Parathyroid adenoma (tissue), 2 donors: ENCODE measurements at regions not wholly inside any gene's neighbourhood (a gene's known extent, or its start where the extent isn't known, plus 50 kb on each side); places are given as distances from the start of the nearest gene placed in this dataset.

Source experiments
- H2AFZ ChIP-seq: fragments of 300-600 bp; sonication (generic); one replicate; pipeline ENCODE4 v1.7.0; 2017; ENCODE audit warnings: antibody characterized with exemption, mild to moderate bottlenecking
- H3K27ac ChIP-seq: fragments of 300-600 bp; sonication (generic); one replicate; pipeline ENCODE4 v1.7.0; 2017
- H3K27me3 ChIP-seq: fragments of 300-600 bp; sonication (generic); one replicate; pipeline ENCODE4 v1.7.0; 2017; ENCODE audit warnings: low read length; ENCODE audit not compliant: control insufficient read depth, insufficient read depth
- H3K36me3 ChIP-seq: fragments of 300-600 bp; sonication (generic); one replicate; pipeline ENCODE4 v1.7.0; 2017; ENCODE audit warnings: low read length; ENCODE audit not compliant: control insufficient read depth, insufficient read depth
- H3K4me1 ChIP-seq: fragments of 300-600 bp; sonication (generic); one replicate; pipeline ENCODE4 v1.7.0; 2017; ENCODE audit warnings: control low read depth
- H3K4me2 ChIP-seq: fragments of 300-600 bp; sonication (generic); one replicate; pipeline ENCODE4 v1.7.0; 2017; ENCODE audit warnings: low read length
- H3K4me3 ChIP-seq: fragments of 300-600 bp; sonication (generic); one replicate; pipeline ENCODE4 v1.7.0; 2017; ENCODE audit warnings: low read depth, low read length
- H3K79me2 ChIP-seq: fragments of 300-600 bp; sonication (generic); one replicate; pipeline ENCODE4 v1.7.0; 2017; ENCODE audit warnings: control low read depth
- H3K9ac ChIP-seq: fragments of 300-600 bp; sonication (generic); one replicate; pipeline ENCODE4 v1.7.0; 2017; ENCODE audit warnings: mild to moderate bottlenecking
- H3K9me3 ChIP-seq: fragments of 300-600 bp; sonication (generic); one replicate; pipeline ENCODE4 v1.7.0; 2017; ENCODE audit warnings: low read length; ENCODE audit not compliant: control insufficient read depth
- CTCF ChIP-seq: fragments of 300-600 bp; sonication (generic); IDR thresholded peaks from one replicate; pipeline ENCODE4 v1.7.0; 2017; ENCODE audit warnings: antibody characterized with exemption, mild to moderate bottlenecking
- donor health status: primary hyperparathyroidism.

- H3K9ac ChIP-seq = no peak overlapping the region
- H3K79me2 ChIP-seq = no peaks in the 10 kb centered on the region
- no peak overlapping the region for H3K4me2 ChIP-seq
- H3K27ac ChIP-seq = no peak overlapping the region
- no peaks in the 10 kb centered on the region for H3K27me3 ChIP-seq
- no peak overlapping the region for H2AFZ ChIP-seq
- no peaks in the 10 kb centered on the region for H3K4me1 ChIP-seq
- no peaks in the 10 kb centered on the region for H3K9me3 ChIP-seq
- no peak for TF ChIP-seq CTCF
- no peaks in the 10 kb centered on the region for H3K36me3 ChIP-seq
- no peak overlapping the region for H3K4me3 ChIP-seq
These were observed 51.3 kb upstream of the CXADR start for GRCh38 chr21:17461582-17461981.

DNA sequence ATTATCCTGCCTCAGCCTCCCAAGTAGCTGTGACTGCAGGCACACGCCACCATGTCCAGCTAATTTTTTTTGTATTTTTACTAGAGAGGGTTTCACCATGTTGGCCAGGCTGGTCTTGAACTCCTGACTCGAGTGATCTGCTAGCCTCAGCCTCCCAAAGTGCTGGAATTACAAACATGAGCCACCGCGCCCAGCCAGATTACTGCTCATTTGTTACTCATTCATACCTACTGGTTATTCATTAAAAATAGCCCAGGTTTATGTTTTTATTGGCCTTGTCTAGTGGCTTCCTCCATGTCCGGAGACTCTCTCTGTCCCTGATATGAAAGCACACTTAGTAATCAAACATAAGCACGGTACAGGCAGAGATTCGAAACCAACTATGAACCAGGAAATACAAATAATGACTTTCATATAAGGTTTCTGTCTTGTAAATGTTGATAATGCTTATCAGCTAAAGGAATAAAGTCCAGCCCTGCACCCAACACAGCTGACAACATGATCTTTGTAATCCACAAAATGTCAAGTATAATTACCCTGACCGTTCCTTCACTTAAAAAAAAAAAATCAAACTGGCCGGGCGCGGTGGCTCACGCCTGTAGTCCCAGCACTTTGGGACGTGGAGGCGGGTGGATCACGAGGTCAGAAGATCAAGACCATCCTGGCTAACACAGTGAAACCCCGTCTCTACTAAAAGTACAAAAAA lies 50.4 kb upstream of the CXADR start:
- no peak for TF ChIP-seq CTCF
- Histone ChIP-seq H3K9me3 (no peaks in the 10 kb centered on the region), H3K9ac (no peak overlapping the region), H3K4me3 (no peak overlapping the region), H3K36me3 (no peaks in the 10 kb centered on the region), H3K27ac (no peak overlapping the region), H3K4me1 (no peaks in the 10 kb centered on the region), H2AFZ (no peak overlapping the region), H3K79me2 (no peaks in the 10 kb centered on the region), H3K4me2 (no peak overlapping the region), H3K27me3 (no peaks in the 10 kb centered on the region)
